ENCODE measurements at regions not wholly inside any gene's neighbourhood (a gene's known extent, or its start where the extent isn't known, plus 50 kb on each side); places are given as distances from the start of the nearest gene placed in this dataset.

DNA sequence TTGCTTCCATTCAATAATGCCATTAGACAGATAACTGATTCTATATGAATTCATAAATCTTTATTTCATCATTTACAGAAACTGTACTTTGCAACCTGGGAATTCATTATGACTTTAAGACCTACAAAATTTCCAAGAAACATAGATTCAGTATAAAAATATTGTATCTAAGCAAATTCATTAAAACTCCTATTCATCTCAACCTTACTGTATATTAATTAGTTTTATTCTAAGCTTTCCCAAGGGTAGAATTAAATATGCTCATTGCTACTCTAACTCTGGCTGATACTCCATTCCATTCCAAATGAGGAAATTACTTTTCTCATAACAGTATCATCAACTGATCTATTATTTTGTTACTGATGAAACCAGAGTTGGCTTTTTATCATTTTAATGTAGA is 473.0 kb upstream of the LRRTM4 start:
- TF ChIP-seq, protein P1, sequence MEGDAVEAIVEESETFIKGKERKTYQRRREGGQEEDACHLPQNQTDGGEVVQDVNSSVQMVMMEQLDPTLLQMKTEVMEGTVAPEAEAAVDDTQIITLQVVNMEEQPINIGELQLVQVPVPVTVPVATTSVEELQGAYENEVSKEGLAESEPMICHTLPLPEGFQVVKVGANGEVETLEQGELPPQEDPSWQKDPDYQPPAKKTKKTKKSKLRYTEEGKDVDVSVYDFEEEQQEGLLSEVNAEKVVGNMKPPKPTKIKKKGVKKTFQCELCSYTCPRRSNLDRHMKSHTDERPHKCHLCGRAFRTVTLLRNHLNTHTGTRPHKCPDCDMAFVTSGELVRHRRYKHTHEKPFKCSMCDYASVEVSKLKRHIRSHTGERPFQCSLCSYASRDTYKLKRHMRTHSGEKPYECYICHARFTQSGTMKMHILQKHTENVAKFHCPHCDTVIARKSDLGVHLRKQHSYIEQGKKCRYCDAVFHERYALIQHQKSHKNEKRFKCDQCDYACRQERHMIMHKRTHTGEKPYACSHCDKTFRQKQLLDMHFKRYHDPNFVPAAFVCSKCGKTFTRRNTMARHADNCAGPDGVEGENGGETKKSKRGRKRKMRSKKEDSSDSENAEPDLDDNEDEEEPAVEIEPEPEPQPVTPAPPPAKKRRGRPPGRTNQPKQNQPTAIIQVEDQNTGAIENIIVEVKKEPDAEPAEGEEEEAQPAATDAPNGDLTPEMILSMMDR (IDR thresholded peaks at IDR 0.05 in 4 of 5, conservative IDR thresholded peaks at IDR 0.05 in 1 of 5) = no peak
- no peak for TF ChIP-seq POLR2A (IDR thresholded peaks at IDR 0.05)
